Activated T-helper 2 cell treated with anti-CD3 and anti-CD28 coated beads, Interferon-gamma antibody, Interleukin-2, Interleukin-4, amounts not matched to agents 10 μg/mL and 5 μg/mL and 100 μg/mL, durations not matched to agents 14 hours and 24 hours and 36 hours (primary cell): ENCODE measurements at regions not wholly inside any gene's neighbourhood (a gene's known extent, or its start where the extent isn't known, plus 50 kb on each side); places are given as distances from the start of the nearest gene placed in this dataset.

Source experiments
- DNase-seq: peaks from one replicate; pipeline ENCODE4 v3.0.0; 2021; ENCODE audit warnings: low spot score
- H3K27ac Mint-ChIP-seq: one replicate; pipeline ENCODE4 v1.8.0; 2021; ENCODE audit warnings: mixed read lengths
- H3K27me3 Mint-ChIP-seq: one replicate; pipeline ENCODE4 v1.8.0; 2021; ENCODE audit warnings: low read depth, mixed read lengths
- H3K36me3 Mint-ChIP-seq: one replicate; pipeline ENCODE4 v1.8.0; 2021; ENCODE audit warnings: low read depth, mixed read lengths
- H3K4me1 Mint-ChIP-seq: one replicate; pipeline ENCODE4 v1.8.0; 2021; ENCODE audit warnings: low read depth, mixed read lengths
- H3K4me3 Mint-ChIP-seq: one replicate; pipeline ENCODE4 v1.8.0; 2021; ENCODE audit warnings: low read depth, mild to moderate bottlenecking, moderate library complexity, mixed read lengths
- H3K9me3 Mint-ChIP-seq: one replicate; pipeline ENCODE4 v1.8.0; 2021; ENCODE audit warnings: mixed read lengths
- intact Hi-C: fragments of 100-400 bp; cut with micrococcal nuclease; formaldehyde crosslinking; loops from one replicate; pipeline ENCODE4 v1.15.1; 2023

- H3K4me1 Mint-ChIP-seq = no peaks in the 10 kb centered on the region
- no peak overlapping the region for H3K4me3 Mint-ChIP-seq
- peaks cover 11% of the 10 kb centered on the region for H3K9me3 Mint-ChIP-seq
- intact Hi-C loops = no loop called here
- H3K27ac Mint-ChIP-seq = no peak overlapping the region
- no peaks in the 10 kb centered on the region for H3K27me3 Mint-ChIP-seq
- no peak for DNase-seq
- no peaks in the 10 kb centered on the region for H3K36me3 Mint-ChIP-seq
These were observed 66.5 kb upstream of the CTBP2 start for GRCh38 chr10:125226823-125227222.

- intact Hi-C loops = no loop called here
- no peaks in the 10 kb centered on the region for H3K36me3 Mint-ChIP-seq
These were observed 65.6 kb upstream of the CTBP2 start for GRCh38 chr10:125226005-125226404.

GRCh38 chr10:125225051-125225450 lies 64.7 kb upstream of the CTBP2 start:
- no peak overlapping the region for H3K4me3 Mint-ChIP-seq
- no peak for DNase-seq
- no peak overlapping the region for H3K27ac Mint-ChIP-seq
- H3K36me3 Mint-ChIP-seq = no peaks in the 10 kb centered on the region
- H3K9me3 Mint-ChIP-seq = peaks cover 11% of the 10 kb centered on the region
- intact Hi-C loops = no loop called here
- H3K27me3 Mint-ChIP-seq = no peaks in the 10 kb centered on the region
- no peaks in the 10 kb centered on the region for H3K4me1 Mint-ChIP-seq

More at GRCh38 chr10:125226005-125226404, 65.6 kb upstream of the CTBP2 start:
- Mint-ChIP-seq H3K27ac (no peak overlapping the region), H3K9me3 (peaks cover 11% of the 10 kb centered on the region), H3K4me3 (no peak overlapping the region), H3K4me1 (no peaks in the 10 kb centered on the region), H3K27me3 (no peaks in the 10 kb centered on the region)
- DNase-seq = no peak

- intact Hi-C loops = no loop called here
- H3K4me3 Mint-ChIP-seq = no peak overlapping the region
- no peaks in the 10 kb centered on the region for H3K27me3 Mint-ChIP-seq
- H3K9me3 Mint-ChIP-seq = peaks cover 10% of the 10 kb centered on the region
- DNase-seq = no peak
- H3K36me3 Mint-ChIP-seq = no peaks in the 10 kb centered on the region
- H3K27ac Mint-ChIP-seq = no peak overlapping the region
- no peaks in the 10 kb centered on the region for H3K4me1 Mint-ChIP-seq
These were observed 62.3 kb upstream of the CTBP2 start for GRCh38 chr10:125222515-125223308.

- H3K27ac Mint-ChIP-seq = no peak overlapping the region
- H3K36me3 Mint-ChIP-seq = no peaks in the 10 kb centered on the region
- intact Hi-C loops = no loop called here
These were observed 61.4 kb upstream of the CTBP2 start for GRCh38 chr10:125221716-125222115.

GRCh38 chr10:125219776-125220175 lies 59.4 kb upstream of the CTBP2 start:
- Mint-ChIP-seq H3K36me3 (no peaks in the 10 kb centered on the region), H3K4me1 (no peaks in the 10 kb centered on the region), H3K27me3 (no peaks in the 10 kb centered on the region), H3K4me3 (no peak overlapping the region), H3K27ac (no peak overlapping the region), H3K9me3 (no peaks in the 10 kb centered on the region)
- intact Hi-C loops = no loop called here
- no peak for DNase-seq

More at GRCh38 chr10:125221716-125222115, 61.4 kb upstream of the CTBP2 start:
- H3K9me3 Mint-ChIP-seq = peaks cover 3% of the 10 kb centered on the region
- no peak for DNase-seq
- no peak overlapping the region for H3K4me3 Mint-ChIP-seq
- no peaks in the 10 kb centered on the region for H3K4me1 Mint-ChIP-seq
- H3K27me3 Mint-ChIP-seq = no peaks in the 10 kb centered on the region

GRCh38 chr10:125218967-125219366 lies 58.6 kb upstream of the CTBP2 start:
- Mint-ChIP-seq H3K27me3 (no peaks in the 10 kb centered on the region), H3K4me1 (no peaks in the 10 kb centered on the region), H3K4me3 (no peak overlapping the region), H3K36me3 (no peaks in the 10 kb centered on the region), H3K9me3 (no peaks in the 10 kb centered on the region), H3K27ac (no peak overlapping the region)
- DNase-seq = no peak
- intact Hi-C loops = no loop called here

GRCh38 chr10:125217990-125218675 lies 57.8 kb upstream of the CTBP2 start:
- Mint-ChIP-seq H3K9me3 (no peaks in the 10 kb centered on the region), H3K36me3 (no peaks in the 10 kb centered on the region), H3K4me1 (no peaks in the 10 kb centered on the region), H3K4me3 (no peak overlapping the region), H3K27ac (no peak overlapping the region), H3K27me3 (no peaks in the 10 kb centered on the region)
- intact Hi-C loops = no loop called here
- no peak for DNase-seq

- H3K4me3 Mint-ChIP-seq = no peak overlapping the region
- H3K36me3 Mint-ChIP-seq = no peaks in the 10 kb centered on the region
- intact Hi-C loops = no loop called here
- no peak overlapping the region for H3K27ac Mint-ChIP-seq
- H3K9me3 Mint-ChIP-seq = no peaks in the 10 kb centered on the region
- H3K27me3 Mint-ChIP-seq = no peaks in the 10 kb centered on the region
- DNase-seq = no peak
- no peaks in the 10 kb centered on the region for H3K4me1 Mint-ChIP-seq
These were observed 56.5 kb upstream of the CTBP2 start for GRCh38 chr10:125216861-125217260.

- intact Hi-C loops = no loop called here
- no peaks in the 10 kb centered on the region for H3K27me3 Mint-ChIP-seq
- no peaks in the 10 kb centered on the region for H3K4me1 Mint-ChIP-seq
- no peak overlapping the region for H3K27ac Mint-ChIP-seq
- H3K9me3 Mint-ChIP-seq = no peaks in the 10 kb centered on the region
- H3K4me3 Mint-ChIP-seq = no peak overlapping the region
- DNase-seq = no peak
- H3K36me3 Mint-ChIP-seq = no peaks in the 10 kb centered on the region
These were observed 55.9 kb upstream of the CTBP2 start for GRCh38 chr10:125216309-125216708.

- H3K4me1 Mint-ChIP-seq = no peaks in the 10 kb centered on the region
- no peak overlapping the region for H3K27ac Mint-ChIP-seq
- no peak overlapping the region for H3K4me3 Mint-ChIP-seq
- no peaks in the 10 kb centered on the region for H3K9me3 Mint-ChIP-seq
- intact Hi-C loops = no loop called here
- DNase-seq = no peak
- no peaks in the 10 kb centered on the region for H3K36me3 Mint-ChIP-seq
- no peaks in the 10 kb centered on the region for H3K27me3 Mint-ChIP-seq
These were observed 53.9 kb upstream of the CTBP2 start for GRCh38 chr10:125214283-125214570.

- Mint-ChIP-seq H3K27me3 (no peaks in the 10 kb centered on the region), H3K36me3 (no peaks in the 10 kb centered on the region), H3K9me3 (no peaks in the 10 kb centered on the region), H3K4me3 (no peak overlapping the region), H3K4me1 (no peaks in the 10 kb centered on the region), H3K27ac (no peak overlapping the region)
- intact Hi-C loops = no loop called here
- DNase-seq = no peak
These were observed 53.3 kb upstream of the CTBP2 start for GRCh38 chr10:125213541-125214282.
